Liver (tissue), 8 donors: ENCODE measurements at regions not wholly inside any gene's neighbourhood (a gene's known extent, or its start where the extent isn't known, plus 50 kb on each side); places are given as distances from the start of the nearest gene placed in this dataset.

Experiments used
- DNase-seq: peaks from one replicate; pipeline ENCODE4 v3.0.0-alpha.2; 2017; ENCODE audit warnings: low spot score
- H3K27ac ChIP-seq, 2 donors: one replicate each; pipeline ENCODE4 v1.7.0; 2013; ENCODE audit warnings: inconsistent platforms in 2 of 2, low read length in 2 of 2, control low read depth in 1 of 2, low read depth in 1 of 2, mild to moderate bottlenecking in 1 of 2
- H3K27me3 ChIP-seq, 4 donors: one replicate each; pipeline versions ENCODE4 v1.6.1 to v1.7.0; 2013; ENCODE audit warnings: low read length in 3 of 4, inconsistent platforms in 1 of 4, mild to moderate bottlenecking in 1 of 4, moderate library complexity in 1 of 4; ENCODE audit not compliant: control insufficient read depth in 4 of 4, insufficient read depth in 4 of 4
- H3K36me3 ChIP-seq, 4 donors: one replicate each; pipeline versions ENCODE4 v1.6.1 to v1.7.0; 2013; ENCODE audit warnings: low read length in 3 of 4, mild to moderate bottlenecking in 3 of 4, low read depth in 1 of 4, moderate library complexity in 1 of 4; ENCODE audit not compliant: control insufficient read depth in 4 of 4, insufficient read depth in 3 of 4
- H3K4me1 ChIP-seq, 4 donors: one replicate each; pipeline versions ENCODE4 v1.6.1 to v1.7.0; 2013; ENCODE audit warnings: low read length in 3 of 4, mild to moderate bottlenecking in 3 of 4, moderate library complexity in 1 of 4; ENCODE audit not compliant: control insufficient read depth in 4 of 4, insufficient read depth in 4 of 4
- H3K4me3 ChIP-seq, 3 donors: one replicate each; pipeline versions ENCODE4 v1.6.1 to v1.7.0; 2013; ENCODE audit warnings: low read length in 3 of 3, control low read depth in 1 of 3, low read depth in 1 of 3, mild to moderate bottlenecking in 1 of 3
- H3K9ac ChIP-seq, 2 donors: one replicate each; pipeline ENCODE4 v1.7.0; 2013; ENCODE audit warnings: low read length in 2 of 2, mild to moderate bottlenecking in 2 of 2, moderate library complexity in 2 of 2, control low read depth in 1 of 2, low read depth in 1 of 2
- H3K9me3 ChIP-seq, 4 donors: one replicate each; pipeline versions ENCODE4 v1.6.1 to v1.7.0; 2013; ENCODE audit warnings: low read length in 3 of 4; ENCODE audit not compliant: control insufficient read depth in 4 of 4
- ATF3 ChIP-seq: IDR thresholded peaks from 2 replicates; pipeline ENCODE4 v1.6.1; 2016; ENCODE audit warnings: antibody characterized with exemption
- FOXA1 ChIP-seq: IDR thresholded peaks from 2 replicates; pipeline ENCODE4 v1.6.1; 2016; ENCODE audit warnings: antibody characterized with exemption
- FOXA2 ChIP-seq: IDR thresholded peaks from 2 replicates; pipeline ENCODE4 v1.6.1; 2016; ENCODE audit warnings: antibody characterized with exemption
- HNF4A ChIP-seq, 2 donors: conservative IDR thresholded peaks; 2 replicates each; pipeline ENCODE4 v1.6.1; 2016; ENCODE audit warnings: antibody characterized with exemption in 2 of 2, mild to moderate bottlenecking in 2 of 2
- HNF4G ChIP-seq: IDR thresholded peaks from 2 replicates; pipeline ENCODE4 v1.6.1; 2016; ENCODE audit warnings: antibody characterized with exemption
- JUND ChIP-seq, 2 donors: IDR thresholded peaks; 2 replicates each; pipeline ENCODE4 v1.6.1; 2016; ENCODE audit warnings: antibody characterized with exemption in 2 of 2
- NR2F2 ChIP-seq: IDR thresholded peaks from 2 replicates; pipeline ENCODE4 v1.6.1; 2016; ENCODE audit warnings: antibody characterized with exemption
- RAD21 ChIP-seq, 2 donors: IDR thresholded peaks; 2 replicates each; pipeline ENCODE4 v1.6.1; 2016; ENCODE audit warnings: antibody characterized with exemption in 2 of 2, mild to moderate bottlenecking in 2 of 2
- RXRA ChIP-seq, 2 donors: IDR thresholded peaks; 2 replicates each; pipeline ENCODE4 v1.6.1; 2017 to 2018; ENCODE audit warnings: antibody characterized with exemption in 2 of 2, mild to moderate bottlenecking in 1 of 2
- SP1 ChIP-seq: IDR thresholded peaks from 2 replicates; pipeline ENCODE4 v1.6.1; 2018; ENCODE audit warnings: antibody characterized with exemption, mild to moderate bottlenecking
- TAF1 ChIP-seq: conservative IDR thresholded peaks from 2 replicates; pipeline ENCODE4 v1.6.1; 2016; ENCODE audit warnings: antibody characterized with exemption, mild to moderate bottlenecking
- ZBTB33 ChIP-seq: IDR thresholded peaks from 2 replicates; pipeline ENCODE4 v1.6.1; 2016; ENCODE audit warnings: antibody characterized with exemption
- WGBS: extraction: QIAGEN DNeasy Blood & Tissue Kit; methylation state at CpG from one replicate; pipeline ENCODE4 v1.1.7; 2013; 5-methylcytosine and 5-hydroxymethylcytosine counted together
- TF ChIP-seq, protein P1 (sequence below): IDR thresholded peaks from 2 replicates; pipeline ENCODE4 v1.6.1; 2016; ENCODE audit warnings: antibody characterized with exemption, mild to moderate bottlenecking
- TF ChIP-seq, protein P2 (sequence below): fragments of 150-350 bp; IDR thresholded peaks from 2 replicates; pipeline ENCODE4 v1.5.1; 2017; ENCODE audit warnings: improper control_type of control experiment, low read depth, low read length; ENCODE audit not compliant: missing input control
- TF ChIP-seq, protein P3 (sequence below): IDR thresholded peaks from 2 replicates; pipeline ENCODE4 v1.6.1; 2016; ENCODE audit warnings: antibody characterized with exemption
- donor health status: healthy.
- donor health status: healthy.
- donor health status: healthy.
- donor health status: healthy.
- donor health status: healthy.

DNA sequence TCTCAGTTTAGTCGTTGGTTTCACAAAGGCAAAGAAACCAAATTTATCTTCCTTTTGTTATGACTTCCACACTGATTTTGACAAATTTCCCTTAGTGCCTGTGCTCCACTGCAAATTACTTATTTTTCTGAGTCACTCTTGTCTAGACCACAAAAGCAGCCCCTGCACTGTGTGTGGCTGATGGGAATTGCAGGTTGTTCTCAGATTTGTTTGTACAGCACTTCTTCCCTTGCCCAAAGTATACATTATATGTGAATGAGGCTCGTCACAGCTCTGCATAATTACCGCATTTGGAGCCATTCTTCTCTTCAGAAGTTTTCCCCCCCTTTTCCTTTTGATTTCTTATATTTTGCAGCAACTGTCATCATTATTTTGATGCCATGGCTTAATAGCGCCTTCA, 354.2 kb upstream of the IL12A start:
- DNase-seq, result no peak
- 67% methylated on average over 4 of the region's 4 CpGs for WGBS
- no peak overlapping the region for H3K9ac ChIP-seq
- H3K27me3 ChIP-seq, result no peaks in the 10 kb centered on the region
- H3K27ac ChIP-seq, result no peak overlapping the region
- H3K4me1 ChIP-seq, result peaks cover 3 to 14% (median 10%) of the 10 kb centered on the region in 4 donors
- no peaks in the 10 kb centered on the region for H3K36me3 ChIP-seq
- TF ChIP-seq FOXA1 (no peak), HNF4G (no peak), JUND (IDR thresholded peaks at IDR 0.05) (no peak), ZBTB33 (no peak)
- TF ChIP-seq, protein P1, sequence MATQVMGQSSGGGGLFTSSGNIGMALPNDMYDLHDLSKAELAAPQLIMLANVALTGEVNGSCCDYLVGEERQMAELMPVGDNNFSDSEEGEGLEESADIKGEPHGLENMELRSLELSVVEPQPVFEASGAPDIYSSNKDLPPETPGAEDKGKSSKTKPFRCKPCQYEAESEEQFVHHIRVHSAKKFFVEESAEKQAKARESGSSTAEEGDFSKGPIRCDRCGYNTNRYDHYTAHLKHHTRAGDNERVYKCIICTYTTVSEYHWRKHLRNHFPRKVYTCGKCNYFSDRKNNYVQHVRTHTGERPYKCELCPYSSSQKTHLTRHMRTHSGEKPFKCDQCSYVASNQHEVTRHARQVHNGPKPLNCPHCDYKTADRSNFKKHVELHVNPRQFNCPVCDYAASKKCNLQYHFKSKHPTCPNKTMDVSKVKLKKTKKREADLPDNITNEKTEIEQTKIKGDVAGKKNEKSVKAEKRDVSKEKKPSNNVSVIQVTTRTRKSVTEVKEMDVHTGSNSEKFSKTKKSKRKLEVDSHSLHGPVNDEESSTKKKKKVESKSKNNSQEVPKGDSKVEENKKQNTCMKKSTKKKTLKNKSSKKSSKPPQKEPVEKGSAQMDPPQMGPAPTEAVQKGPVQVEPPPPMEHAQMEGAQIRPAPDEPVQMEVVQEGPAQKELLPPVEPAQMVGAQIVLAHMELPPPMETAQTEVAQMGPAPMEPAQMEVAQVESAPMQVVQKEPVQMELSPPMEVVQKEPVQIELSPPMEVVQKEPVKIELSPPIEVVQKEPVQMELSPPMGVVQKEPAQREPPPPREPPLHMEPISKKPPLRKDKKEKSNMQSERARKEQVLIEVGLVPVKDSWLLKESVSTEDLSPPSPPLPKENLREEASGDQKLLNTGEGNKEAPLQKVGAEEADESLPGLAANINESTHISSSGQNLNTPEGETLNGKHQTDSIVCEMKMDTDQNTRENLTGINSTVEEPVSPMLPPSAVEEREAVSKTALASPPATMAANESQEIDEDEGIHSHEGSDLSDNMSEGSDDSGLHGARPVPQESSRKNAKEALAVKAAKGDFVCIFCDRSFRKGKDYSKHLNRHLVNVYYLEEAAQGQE, result no peak
- TF ChIP-seq, protein P2, sequence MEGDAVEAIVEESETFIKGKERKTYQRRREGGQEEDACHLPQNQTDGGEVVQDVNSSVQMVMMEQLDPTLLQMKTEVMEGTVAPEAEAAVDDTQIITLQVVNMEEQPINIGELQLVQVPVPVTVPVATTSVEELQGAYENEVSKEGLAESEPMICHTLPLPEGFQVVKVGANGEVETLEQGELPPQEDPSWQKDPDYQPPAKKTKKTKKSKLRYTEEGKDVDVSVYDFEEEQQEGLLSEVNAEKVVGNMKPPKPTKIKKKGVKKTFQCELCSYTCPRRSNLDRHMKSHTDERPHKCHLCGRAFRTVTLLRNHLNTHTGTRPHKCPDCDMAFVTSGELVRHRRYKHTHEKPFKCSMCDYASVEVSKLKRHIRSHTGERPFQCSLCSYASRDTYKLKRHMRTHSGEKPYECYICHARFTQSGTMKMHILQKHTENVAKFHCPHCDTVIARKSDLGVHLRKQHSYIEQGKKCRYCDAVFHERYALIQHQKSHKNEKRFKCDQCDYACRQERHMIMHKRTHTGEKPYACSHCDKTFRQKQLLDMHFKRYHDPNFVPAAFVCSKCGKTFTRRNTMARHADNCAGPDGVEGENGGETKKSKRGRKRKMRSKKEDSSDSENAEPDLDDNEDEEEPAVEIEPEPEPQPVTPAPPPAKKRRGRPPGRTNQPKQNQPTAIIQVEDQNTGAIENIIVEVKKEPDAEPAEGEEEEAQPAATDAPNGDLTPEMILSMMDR, result no peak
- H3K4me3 ChIP-seq, result no peak overlapping the region
- H3K9me3 ChIP-seq, result no peaks in the 10 kb centered on the region

- Histone ChIP-seq H3K27me3 (no peaks in the 10 kb centered on the region), H3K4me3 (no peak overlapping the region), H3K9ac (no peak overlapping the region), H3K4me1 (peaks cover 4 to 14% (median 10%) of the 10 kb centered on the region in 4 donors), H3K36me3 (no peaks in the 10 kb centered on the region), H3K9me3 (no peaks in the 10 kb centered on the region), H3K27ac (no peak overlapping the region)
- DNase-seq, result no peak
- 67% methylated on average over 3 of the region's 3 CpGs for WGBS
- no peak for TF ChIP-seq HNF4G
- TF ChIP-seq NR2F2, result no peak
- peak; percentile 12 to 56 for TF ChIP-seq RAD21 (IDR thresholded peaks at IDR 0.05)
- peak; percentile 33 for TF ChIP-seq SP1
- no peak for TF ChIP-seq FOXA1
- no peak for TF ChIP-seq TAF1
- TF ChIP-seq, protein P1, result no peak
- TF ChIP-seq, protein P3, sequence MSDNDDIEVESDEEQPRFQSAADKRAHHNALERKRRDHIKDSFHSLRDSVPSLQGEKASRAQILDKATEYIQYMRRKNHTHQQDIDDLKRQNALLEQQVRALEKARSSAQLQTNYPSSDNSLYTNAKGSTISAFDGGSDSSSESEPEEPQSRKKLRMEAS, result peak; percentile 63
- TF ChIP-seq HNF4A (conservative IDR thresholded peaks at IDR 0.05), result peak; percentile 56 to 58
- TF ChIP-seq, protein P2, result no peak
- TF ChIP-seq FOXA2, result peak; percentile 7
- TF ChIP-seq JUND (IDR thresholded peaks at IDR 0.05), result peak in 1 of 2 donors; percentile 40
- TF ChIP-seq RXRA (IDR thresholded peaks at IDR 0.05), result peak in 1 of 2 donors; percentile 63
- TF ChIP-seq ZBTB33, result no peak
- no peak for TF ChIP-seq ATF3
These were observed 353.5 kb upstream of the IL12A start for GRCh38 chr3:159635047-159635641.
